ENCODE measurements at regions not wholly inside any gene's neighbourhood (a gene's known extent, or its start where the extent isn't known, plus 50 kb on each side); places are given as distances from the start of the nearest gene placed in this dataset.

GRCh38 chr20:41879123-41879522 is 260.9 kb upstream of the CHD6 start:
- DNase-seq (ENCODE audit: low spot score) = no peak

GRCh38 chr20:41877911-41878310 is 259.7 kb upstream of the CHD6 start:
- no peak for DNase-seq (ENCODE audit: low spot score)

DNA sequence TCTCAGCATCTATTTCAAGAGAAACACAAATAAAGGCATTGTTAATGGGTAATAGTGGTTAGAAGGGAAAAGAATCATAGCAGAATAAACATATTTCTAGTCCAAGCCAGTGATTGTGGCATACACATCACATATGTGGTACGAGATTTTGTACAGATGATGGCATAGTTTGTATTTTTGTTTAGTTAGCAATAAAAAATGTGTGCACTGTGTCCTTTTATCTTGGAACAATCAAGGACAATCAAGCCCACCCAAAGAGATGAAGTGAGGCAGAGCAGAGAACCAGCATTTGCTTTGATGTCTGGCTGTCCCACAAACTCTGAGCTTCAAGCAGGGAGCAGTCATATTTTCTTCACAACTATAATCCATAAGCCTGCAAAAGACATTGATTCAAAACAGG is 256.5 kb upstream of the CHD6 start:
- no peak for DNase-seq (ENCODE audit: low spot score)

GRCh38 chr20:41872930-41873329 is 254.8 kb upstream of the CHD6 start:
- DNase-seq (ENCODE audit: low spot score) = no peak

- DNase-seq (ENCODE audit: low spot score) = no peak
Measured at GRCh38 chr20:41870869-41871462, 252.8 kb upstream of the CHD6 start.

GRCh38 chr20:41869261-41869660 is 251.1 kb upstream of the CHD6 start:
- no peak for DNase-seq (ENCODE audit: low spot score)

GRCh38 chr20:41865938-41866337 is 247.8 kb upstream of the CHD6 start:
- DNase-seq (ENCODE audit: low spot score) = no peak

DNA sequence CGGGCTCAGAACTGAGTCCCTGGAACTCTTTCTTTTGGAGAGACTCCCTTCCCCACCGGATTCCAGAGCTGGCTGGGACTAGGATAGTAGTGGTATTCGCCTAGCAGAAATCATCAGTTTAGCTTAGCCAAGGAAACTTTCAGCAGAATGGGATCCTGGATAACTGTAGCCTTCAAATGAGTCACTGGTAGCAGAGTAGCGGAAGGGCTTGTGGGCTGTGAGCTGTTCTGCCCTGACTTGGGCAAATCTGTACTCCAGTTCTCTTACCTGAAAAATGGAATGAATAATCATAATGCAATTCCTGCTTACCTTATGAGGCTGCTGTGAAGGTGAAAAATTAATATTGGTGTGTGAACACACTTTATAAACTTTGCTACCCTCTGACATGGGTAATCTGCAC is 244.3 kb upstream of the CHD6 start:
- no peak for DNase-seq (ENCODE audit: low spot score)

- peak; percentile 55 for DNase-seq (ENCODE audit: low spot score)
Measured at GRCh38 chr20:41861772-41862422, 243.7 kb upstream of the CHD6 start.

DNA sequence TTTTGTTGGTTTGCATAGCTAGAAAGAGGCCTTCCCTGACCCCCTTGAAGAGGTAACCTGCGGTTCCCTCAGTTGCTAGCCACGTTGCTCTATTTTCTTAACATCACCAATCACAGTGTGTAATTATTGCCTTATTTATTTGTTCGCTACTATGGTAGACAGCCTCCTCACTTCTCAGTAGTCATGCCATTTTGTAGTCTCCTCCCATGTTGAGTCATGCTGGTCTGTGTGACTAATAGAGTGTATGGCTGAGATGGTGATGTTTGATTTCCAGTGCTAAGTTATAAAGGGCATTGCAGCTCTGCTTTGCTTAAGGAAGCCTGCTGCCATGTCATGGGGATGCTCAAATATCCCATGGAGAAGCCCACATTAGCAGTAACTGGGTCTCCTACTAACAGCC is 236.6 kb upstream of the CHD6 start:
- no peak for DNase-seq (ENCODE audit: low spot score)

DNA sequence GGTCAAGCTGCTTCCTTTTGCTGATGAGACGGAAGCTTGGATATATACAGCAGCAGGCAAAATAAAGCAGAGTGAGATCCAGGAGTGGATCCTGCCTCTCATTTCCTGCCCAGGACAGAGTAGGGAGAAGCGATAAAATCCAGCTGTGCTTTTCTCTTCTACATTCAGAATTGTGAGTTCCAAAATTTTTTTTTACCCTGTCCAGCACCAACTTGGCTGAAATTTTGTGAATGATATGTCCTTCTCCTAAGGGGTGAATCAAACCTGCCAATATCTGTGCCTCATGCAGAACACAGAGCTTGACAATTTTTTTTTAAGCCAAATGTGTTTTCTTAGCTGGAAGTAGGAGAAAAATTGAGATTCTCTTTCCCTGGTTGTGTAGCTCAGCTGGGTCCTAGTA is 235.6 kb upstream of the CHD6 start:
- DNase-seq (ENCODE audit: low spot score) = no peak

DNA sequence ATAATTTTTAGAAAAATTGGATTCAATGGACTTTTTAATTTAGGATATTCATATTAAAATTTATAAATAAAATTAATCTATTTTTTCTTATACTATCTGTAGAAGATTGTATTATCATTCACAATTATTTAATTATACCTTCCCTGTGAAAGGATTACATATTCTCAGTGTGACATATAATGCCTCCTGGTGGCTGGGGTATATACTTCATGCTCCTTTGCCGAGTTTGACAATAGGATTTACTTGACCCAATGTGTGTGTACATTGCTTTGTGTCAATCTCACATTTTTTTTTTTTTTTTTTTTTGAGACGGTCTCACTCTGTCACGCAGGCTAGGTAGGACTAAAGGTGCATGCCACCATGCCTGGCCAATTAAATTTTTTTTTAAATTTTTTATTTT is 230.0 kb upstream of the CHD6 start:
- no peak for DNase-seq (ENCODE audit: low spot score)

DNA sequence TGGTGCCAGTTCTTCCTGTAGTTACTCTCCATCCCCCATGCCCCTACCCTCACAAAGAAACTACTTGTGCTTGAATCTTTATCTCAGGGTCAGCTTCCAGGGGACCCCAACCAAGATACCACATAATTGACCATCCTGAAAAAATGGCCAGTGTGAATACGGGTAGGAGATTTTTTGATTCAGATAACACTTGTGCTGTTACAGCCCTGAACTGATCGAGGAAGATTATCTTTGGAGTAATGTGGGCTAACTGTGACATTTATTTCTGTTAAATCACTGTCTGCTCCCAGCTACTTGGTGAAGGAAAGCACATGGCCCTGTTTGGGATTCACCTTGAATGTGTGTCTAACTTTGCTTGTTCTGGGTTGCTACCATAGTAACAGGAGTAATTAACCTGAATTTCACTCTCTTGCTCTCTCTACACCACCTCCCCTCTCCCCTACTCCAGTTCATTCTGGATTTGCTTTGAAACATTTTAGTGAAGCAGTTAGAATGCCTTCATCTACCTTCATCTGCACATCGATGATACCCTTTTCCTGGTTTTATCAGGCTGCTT is 219.6 kb upstream of the CHD6 start:
- no peak for DNase-seq (ENCODE audit: low spot score)

DNA sequence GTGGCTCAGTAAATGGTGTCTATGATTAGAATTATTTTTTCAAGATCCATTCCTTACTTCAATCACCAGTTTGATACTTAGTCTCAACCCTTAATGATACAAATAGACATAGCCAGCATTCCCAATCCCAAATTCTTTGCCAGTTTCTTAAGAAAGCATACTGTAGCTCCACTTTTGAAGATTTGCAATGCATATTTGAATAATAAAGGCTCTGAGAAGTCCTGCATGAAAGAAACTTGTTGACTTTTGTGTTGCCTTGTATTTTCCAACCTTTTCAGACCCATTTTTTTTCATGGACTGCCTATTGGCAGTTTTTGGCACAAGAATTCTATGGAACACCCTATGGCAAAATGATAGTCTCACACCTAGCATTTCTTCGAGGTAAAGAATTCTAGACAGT is 215.6 kb upstream of the CHD6 start:
- no peak for DNase-seq (ENCODE audit: low spot score)

DNA sequence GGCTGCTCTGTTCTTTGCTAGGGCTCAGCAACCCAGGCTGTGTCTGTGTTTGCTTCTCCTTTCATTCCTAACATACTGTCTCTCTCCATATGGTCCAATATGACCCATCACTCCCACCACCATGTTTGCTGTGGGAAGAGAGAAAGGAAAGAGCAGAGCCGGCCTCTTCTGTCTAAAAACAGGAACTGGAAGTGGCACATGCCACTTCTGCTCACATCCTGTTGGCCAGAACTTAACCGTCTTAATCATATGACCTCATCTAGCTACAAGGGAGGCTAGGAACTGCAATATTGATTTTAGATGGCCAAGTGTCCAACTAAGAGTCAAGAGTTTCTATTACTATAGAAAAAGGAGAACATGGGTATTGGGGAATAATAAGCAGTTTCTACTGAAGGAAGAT is 212.5 kb upstream of the CHD6 start:
- no peak for DNase-seq (ENCODE audit: low spot score)

- no peak for DNase-seq (ENCODE audit: low spot score)
Measured at GRCh38 chr20:41819436-41819835, 201.3 kb upstream of the CHD6 start.

GRCh38 chr20:41818991-41819390 is 200.8 kb upstream of the CHD6 start:
- DNase-seq (ENCODE audit: low spot score) = no peak

DNA sequence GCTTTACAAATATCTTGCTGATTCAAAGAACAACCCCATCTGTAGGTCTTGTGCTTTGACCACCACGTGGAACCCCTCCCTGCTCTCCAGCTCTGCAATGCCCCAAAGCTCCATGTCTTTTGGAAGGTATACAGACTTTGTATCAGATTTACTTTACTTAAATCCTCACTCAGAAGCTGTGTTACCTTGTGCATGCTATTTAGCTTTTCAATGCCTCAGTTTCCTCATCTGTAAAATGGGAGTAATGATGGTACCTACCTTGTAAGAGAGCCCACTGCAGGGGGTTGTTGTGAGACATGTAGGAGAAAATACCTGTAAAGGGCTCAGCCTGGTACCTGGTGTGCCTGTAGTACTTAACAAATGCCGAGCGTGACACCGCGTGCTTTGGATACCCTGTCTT is 200.2 kb upstream of the CHD6 start:
- no peak for DNase-seq (ENCODE audit: low spot score)

DNA sequence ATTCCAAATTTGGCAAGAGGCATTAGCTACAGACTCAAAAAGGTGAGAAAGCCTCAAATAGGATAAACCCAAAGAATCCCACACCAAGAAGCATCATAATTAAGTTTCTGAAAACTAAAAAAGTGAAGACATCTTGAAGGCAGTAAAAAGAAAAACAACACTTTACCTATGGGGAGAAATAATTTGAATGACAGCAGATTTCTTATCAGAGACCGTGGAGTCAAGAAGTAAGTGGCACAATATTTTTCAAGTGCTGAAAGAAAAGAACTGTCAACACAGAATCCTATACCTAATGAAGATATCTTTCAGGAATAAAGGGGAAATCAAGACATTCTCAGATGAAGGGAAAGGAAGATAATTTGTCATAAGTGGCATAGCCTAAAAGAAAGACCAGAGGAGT is 193.3 kb upstream of the CHD6 start:
- DNase-seq (ENCODE audit: low spot score) = no peak

- DNase-seq (ENCODE audit: low spot score) = no peak
Measured at GRCh38 chr20:41800040-41800439, 181.9 kb upstream of the CHD6 start.

DNA sequence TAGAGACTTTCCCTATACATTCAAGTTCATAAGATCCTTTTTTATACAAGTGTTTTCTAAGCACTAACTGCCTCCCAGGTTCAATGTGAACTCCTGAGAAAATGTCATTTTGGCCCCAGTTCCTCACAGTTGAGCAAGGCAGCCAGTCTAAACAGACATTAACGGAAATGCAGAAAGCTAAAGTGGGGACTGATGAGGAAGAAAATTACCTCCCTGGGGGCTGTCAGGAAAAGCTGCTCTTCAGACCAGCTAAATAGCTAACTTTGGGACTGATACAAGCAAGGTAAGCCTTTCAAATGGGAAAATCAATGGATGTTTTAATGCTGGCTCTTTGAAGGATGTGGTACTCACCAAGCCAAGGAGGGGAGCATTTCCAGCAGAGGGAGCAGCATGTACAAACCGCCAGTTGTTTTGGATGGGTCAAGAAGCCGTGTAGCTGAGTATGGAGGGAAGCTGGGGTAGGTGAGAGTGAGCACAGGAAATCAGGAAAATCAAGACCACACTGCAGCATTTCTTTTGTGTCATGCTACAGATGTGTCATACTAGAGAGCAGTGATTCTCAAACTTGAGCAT is 180.8 kb upstream of the CHD6 start:
- DNase-seq (ENCODE audit: low spot score) = no peak

DNA sequence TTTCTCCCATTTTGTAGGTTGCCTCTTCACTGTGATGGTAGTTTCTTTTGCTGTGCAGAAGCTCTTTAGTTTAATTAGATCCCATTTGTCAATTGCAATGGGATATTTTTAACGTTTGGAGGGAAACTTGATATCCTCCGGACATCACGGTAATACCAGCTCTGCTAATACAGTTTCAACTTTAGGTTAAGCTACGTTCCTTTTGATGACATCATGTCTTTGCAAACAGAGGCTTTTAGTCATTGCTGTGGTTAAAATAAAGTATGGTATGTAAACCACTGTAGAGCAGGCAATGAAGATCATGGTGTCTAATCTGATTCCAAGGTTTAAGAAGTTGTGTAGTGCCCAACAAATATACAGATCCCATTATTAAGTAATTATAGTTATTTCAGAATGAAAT is 168.0 kb upstream of the CHD6 start:
- DNase-seq (ENCODE audit: low spot score) = no peak

DNA sequence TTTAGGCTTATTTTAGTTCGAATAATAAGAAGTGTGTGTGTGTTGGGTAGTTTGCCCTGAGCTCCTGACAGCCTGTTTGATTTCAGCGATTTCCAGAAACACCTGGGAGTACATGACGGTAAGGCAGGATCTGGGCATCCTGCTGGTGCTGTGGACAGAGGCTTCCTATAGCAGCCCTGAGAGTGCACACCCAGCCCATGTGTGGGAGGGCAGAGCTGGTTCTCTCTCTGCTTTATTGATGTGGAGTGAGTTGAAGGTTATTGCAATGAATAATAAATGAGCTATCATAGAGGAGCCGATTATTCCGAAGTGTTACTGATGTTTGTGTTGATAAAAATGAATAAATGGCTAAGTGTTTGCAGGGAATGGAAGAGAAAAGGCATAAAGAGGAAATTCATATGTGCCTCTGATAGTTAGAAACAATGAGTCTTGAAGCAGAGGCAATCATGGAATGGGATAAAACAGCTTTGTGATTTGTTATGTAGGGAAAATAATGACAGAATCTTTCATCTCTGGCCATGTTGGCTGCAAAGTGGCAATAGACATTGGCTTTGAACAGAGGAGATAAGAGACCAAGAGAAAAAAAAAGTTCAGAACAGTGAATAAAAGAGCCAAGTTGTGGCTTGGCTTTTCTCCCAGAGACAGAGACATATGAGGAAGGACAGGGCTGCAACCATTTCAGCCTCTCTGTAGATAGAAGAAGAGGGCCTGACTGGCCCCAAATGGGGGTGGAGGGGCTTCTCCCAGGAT is 166.2 kb upstream of the CHD6 start:
- DNase-seq (ENCODE audit: low spot score) = no peak

Measured in ecto neural progenitor cell (in vitro differentiated cells).